HG02885 (cell line): ENCODE measurements at regions not wholly inside any gene's neighbourhood (a gene's known extent, or its start where the extent isn't known, plus 50 kb on each side); places are given as distances from the start of the nearest gene placed in this dataset.
"Not testable (repeated sequence)": the region's sequence is repeated elsewhere in the genome, so short reads cannot be mapped to it uniquely, and the experiment has no call there.

Experiments used
- ATAC-seq: cut with Tn5 transposase; IDR thresholded peaks from one replicate; pipeline ENCODE4 v1.9.1; 2021; ENCODE audit warnings: mild to moderate bottlenecking; ENCODE audit not compliant: unreplicated experiment, poor library complexity

- no peak for ATAC-seq
Measured at GRCh38 chrX:128807367-128807766, 715.9 kb downstream of the SMARCA1 start.

DNA sequence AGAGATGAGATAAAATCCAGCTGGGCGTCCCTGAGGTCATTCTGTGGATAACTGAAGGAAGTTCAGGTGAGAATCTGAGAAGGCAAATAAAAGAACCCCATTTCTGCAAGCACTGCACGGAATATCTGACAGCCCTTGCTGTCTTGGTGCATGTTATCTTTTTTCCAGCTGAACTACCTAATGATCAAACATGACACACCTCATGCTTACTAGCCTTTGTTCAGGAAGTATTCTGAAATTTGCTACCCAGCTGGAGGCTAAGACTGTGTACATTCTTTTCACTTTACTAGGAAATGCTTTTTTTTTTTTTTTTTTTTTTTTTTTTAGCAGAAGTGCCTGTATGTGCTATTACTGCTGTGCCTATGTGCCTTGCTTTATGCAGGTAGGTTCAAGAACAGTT lies 718.1 kb downstream of the SMARCA1 start:
- no peak for ATAC-seq

DNA sequence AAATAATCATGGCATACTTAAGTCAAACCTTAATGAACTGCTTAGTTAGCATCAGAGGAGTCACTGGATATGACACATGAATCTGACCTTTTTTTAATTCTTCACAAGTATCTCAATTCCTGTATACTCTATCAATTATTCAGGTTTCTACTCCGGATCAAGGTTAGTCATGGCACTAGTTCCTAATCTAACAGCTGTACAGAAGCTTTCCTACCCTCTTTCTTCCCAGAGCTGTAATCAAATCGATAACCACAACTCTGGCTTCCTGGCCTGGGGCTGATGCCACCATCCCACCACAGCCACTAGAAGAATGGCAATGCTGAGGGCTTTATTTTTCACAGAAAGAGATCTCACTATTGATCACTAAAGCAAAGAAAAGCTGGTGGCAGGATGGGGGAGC lies 718.5 kb downstream of the SMARCA1 start:
- no peak for ATAC-seq

DNA sequence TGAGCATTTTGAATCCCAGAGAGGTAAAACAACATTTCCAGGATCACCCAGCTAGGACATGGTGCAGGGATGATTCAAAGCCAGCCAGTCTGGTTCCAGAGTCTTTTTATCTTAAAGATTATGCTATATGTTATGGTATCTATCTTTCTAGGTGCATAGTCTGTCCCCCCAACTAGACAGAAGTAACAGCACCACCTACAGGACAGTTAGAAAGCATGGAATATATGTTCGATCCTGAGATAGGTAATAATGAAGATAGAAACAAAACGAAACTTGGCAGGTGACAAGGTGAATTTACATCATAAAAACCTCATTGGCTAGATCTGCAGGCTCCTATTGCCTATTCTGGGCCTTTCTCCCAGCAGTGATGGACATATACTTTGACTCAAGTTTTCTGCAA lies 723.2 kb downstream of the SMARCA1 start:
- no peak for ATAC-seq

DNA sequence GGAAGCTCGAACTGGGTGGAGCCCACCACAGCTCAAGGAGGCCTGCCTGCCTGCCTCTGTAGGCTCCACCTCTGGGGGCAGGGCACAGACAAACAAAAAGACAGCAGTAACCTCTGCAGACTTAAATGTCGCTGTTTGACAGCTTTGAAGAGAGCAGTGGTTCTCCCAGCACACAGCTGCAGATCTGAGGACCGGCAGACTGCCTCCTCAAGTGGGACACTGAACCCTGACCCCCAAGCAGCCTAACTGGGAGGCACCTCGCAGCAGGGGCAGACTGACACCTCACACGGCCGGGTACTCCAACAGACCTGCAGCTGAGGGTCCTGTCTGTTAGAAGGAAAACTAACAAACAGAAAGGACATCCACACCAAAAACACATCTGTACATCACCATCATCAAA lies 730.9 kb upstream of the ACTRT1 start:
- not testable (repeated sequence) for ATAC-seq

GRCh38 chrX:128781506-128781905 lies 729.3 kb upstream of the ACTRT1 start:
- peak; percentile 73 for ATAC-seq

- ATAC-seq = peak; percentile 13
Measured at GRCh38 chrX:128780934-128781333, 728.7 kb upstream of the ACTRT1 start.

GRCh38 chrX:128769495-128769894 lies 717.3 kb upstream of the ACTRT1 start:
- no peak for ATAC-seq

GRCh38 chrX:128759745-128760144 lies 707.5 kb upstream of the ACTRT1 start:
- no peak for ATAC-seq

GRCh38 chrX:128759177-128759576 lies 707.0 kb upstream of the ACTRT1 start:
- ATAC-seq = no peak

DNA sequence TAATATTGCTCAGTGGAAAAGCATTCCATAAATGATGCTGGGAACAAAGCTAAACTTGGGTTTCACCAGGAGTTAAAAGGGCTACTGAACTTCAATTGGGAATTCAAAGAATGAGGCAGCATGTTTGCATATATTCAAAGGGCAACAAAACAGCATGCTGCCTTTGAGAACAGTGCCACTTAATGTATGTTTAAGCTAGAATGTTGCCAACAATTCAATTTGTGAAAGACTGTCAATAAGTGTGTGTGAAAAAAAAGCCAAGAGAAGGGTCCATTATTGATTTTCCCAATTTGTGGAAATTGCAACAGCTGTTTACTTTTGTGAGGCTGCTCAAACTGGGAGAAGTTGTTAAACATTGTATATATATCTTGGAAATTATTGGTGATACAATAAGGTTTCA lies 701.9 kb upstream of the ACTRT1 start:
- no peak for ATAC-seq

GRCh38 chrX:128739539-128739938 lies 687.3 kb upstream of the ACTRT1 start:
- no peak for ATAC-seq

DNA sequence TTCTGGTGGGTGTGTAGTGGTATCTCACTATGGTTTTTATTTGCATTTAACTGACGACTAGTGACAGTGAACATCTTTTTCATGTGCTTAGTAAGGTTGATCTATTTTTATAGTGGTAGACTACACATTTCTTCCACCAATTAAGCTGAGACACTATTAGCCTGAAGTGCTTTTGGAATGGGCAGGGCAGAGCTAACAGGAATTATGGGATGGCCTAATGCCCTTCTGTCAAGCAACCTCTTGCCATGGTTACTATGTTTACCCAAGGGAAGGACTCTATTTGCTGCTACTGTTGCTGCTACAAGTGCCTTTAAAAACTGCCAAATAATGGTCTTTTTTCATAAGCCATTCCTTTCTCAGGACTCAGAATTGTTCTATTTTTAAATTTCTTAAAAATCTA lies 676.7 kb upstream of the ACTRT1 start:
- ATAC-seq = no peak

DNA sequence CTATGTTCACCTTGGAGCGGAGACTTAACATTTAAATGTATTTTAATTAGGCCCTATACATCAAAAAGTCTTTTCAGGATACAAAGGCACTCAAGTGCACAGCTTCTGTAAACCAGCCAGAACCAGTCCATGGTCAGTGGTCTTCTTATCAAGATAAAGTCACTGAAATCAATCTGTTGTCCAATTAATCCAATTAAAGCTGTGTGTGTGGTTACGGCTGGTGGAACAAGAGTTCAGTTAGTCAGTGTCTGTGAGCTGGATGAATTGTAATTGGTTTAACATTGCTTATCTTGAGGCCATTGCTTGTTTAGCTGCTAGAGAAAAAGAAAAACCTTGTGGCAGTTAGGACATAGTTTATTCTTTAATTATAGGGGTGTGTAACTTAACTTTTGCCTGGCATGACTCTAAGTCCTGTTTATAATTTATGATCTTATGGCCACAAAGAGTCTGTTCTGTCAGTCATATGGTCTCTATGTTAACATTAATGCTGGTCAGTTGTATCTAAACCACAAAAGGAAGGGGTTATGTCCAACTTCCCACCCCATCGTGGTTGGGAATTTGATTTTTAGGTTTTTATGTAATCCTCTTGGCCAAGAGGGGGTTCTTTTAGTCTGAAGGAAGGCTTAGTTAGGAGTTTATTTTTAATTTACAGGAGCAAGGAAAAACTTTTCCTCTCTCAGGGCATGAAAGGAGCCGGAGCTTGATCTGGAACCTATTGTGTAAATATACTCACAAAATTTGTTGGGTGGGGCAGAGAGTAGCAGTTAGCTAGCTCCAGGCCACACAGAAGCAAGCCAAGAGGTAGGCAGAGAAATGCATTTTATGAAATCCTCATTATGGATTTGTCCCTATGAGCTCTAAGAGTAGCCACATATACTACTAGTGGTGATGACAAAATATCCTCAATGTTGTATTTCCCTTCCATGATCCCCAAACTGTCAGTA lies 665.7 kb upstream of the ACTRT1 start:
- ATAC-seq = no peak

GRCh38 chrX:128714425-128714824 lies 662.2 kb upstream of the ACTRT1 start:
- no peak for ATAC-seq

GRCh38 chrX:128699716-128700285 lies 647.6 kb upstream of the ACTRT1 start:
- no peak for ATAC-seq

GRCh38 chrX:128698573-128699181 lies 646.5 kb upstream of the ACTRT1 start:
- no peak for ATAC-seq

- ATAC-seq = no peak
Measured at GRCh38 chrX:128691872-128692271, 639.7 kb upstream of the ACTRT1 start.

DNA sequence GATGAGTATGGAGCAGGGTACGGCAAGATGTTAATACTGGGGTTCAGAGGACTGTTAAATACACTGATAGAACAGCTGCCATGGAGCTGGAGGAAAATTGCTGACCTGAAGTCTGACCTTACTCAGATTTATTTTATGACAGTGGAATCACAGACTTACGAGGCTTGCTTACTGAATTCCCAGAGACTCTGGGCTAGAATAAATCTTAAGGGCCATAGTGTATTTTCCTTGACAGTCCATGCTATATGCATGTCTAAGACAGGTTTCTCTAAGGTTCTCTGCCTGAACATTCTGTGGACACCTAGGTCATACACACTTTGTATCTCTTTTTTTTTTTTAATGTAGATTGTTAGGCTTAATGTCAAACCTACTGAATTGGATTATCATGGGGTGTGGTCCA lies 633.2 kb upstream of the ACTRT1 start:
- no peak for ATAC-seq

DNA sequence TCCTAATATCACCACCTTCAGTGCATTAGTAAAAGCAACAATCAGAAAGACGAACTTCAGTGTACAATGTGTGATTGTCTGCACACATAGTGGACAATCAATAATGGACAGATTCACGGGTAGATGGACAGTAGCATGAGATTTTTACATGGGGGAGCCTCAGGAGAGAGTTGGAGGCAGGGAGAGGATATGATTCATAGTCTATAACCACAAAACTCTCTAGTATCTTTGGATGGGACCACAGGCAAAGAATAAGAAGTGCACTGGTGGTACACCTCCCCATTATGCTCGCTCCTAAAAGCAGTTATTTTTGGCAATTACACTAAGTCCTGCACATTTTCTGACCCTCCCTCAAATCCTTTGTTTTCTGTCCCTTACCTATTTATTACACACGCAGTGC lies 624.4 kb upstream of the ACTRT1 start:
- ATAC-seq = no peak

DNA sequence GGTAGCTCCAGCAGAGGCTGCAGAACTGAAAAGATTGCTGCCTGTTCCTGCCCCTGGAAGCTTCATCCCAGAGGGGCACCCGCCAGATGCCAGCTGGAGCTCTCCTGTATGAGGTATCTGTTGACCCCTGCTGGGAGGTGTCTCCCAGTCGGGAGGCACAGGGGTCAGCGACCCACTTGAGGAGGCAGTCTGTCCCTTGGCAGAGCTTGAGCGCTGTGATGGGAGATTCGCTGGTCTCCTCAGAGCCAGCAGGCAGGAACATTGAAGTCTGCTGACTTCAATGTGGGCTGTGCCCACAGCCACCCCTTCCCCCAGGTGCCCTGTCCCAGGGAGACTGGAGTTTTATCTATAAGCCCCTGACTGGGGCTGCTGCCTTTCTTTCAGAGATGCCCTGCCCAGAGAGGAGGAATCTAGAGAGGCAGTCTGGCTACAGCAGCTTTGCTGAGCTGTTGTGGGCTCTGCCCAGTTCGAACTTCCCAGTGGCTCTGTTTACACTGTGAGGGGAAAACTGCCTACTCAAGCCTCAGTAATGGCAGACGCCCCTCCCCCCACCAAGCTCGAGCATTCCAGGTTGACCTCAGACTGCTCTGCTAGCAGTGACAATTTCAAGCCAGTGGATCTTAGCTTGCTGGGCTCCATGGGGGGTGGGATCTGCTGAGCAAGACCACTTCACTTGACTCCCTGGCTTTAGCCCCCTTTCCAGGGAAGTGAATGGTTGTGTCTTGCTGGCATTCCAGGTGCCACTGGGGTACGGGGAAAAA lies 622.3 kb upstream of the ACTRT1 start:
- not testable (repeated sequence) for ATAC-seq
